HG03342 (cell line): ENCODE measurements at regions not wholly inside any gene's neighbourhood (a gene's known extent, or its start where the extent isn't known, plus 50 kb on each side); places are given as distances from the start of the nearest gene placed in this dataset.
"Not testable (repeated sequence)": the region's sequence is repeated elsewhere in the genome, so short reads cannot be mapped to it uniquely, and the experiment has no call there.

Experiments
- ATAC-seq: cut with Tn5 transposase; IDR thresholded peaks from one replicate; pipeline ENCODE4 v1.9.1; 2021; ENCODE audit warnings: mild to moderate bottlenecking, moderate library complexity; ENCODE audit not compliant: unreplicated experiment

DNA sequence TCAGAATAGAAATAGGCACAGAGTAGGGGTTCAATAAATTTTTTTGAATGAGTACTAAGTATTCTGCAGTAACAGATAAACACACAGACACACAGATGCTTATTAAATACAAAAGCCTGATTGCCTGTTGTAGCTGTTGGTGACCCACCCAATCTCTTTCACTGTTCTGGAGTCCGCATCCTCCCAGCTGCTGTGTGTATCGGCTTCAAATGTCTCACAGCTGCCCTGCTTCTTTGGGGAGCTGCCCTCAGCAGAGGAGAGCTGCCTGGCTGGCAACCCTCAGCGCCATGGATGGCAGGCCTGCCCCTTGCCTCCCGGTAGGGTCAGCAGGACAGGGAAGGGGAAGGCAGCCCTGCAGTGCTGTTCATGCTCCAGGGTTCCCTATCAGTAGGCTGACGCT lies 50.5 kb upstream of the PRNP start:
- no peak for ATAC-seq

DNA sequence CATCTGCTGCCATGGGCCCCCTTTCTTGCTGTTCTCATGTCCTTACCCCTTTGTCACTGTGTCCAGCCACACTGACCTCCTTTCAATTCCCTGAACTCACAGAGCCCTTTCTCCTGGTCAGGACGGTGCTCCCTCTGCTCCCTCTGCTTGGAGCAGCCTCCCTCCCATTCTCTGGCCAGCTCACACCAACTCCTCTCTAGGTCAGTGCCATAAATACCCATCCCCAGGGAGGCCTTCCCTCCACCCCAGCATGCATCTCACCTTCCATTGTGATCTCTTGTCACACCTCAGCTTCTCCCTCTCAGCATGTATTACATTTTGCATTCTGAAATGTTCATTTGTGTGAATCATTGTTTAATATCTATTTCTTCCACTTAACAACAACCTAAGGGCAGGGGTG lies 50.9 kb upstream of the PRNP start:
- no peak for ATAC-seq

DNA sequence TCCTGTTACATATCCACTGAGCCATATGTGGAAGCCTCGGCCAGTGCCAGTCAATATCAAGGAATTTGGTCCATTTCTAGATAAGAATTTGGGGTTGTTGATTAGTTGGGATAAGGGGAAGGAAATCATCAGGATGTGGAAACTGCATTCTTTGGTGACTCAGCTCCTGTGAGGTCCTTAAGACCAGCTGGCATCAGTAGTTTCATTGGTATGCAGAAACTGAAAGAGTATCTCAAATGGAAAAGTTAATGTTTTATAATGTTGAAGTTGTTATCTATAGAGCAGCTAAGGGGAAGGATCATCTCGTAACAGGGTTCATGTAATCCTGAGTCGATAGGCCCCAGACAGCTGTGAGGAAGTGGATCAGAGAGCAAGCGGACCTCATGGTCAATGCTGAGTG lies 52.5 kb upstream of the PRNP start:
- no peak for ATAC-seq

DNA sequence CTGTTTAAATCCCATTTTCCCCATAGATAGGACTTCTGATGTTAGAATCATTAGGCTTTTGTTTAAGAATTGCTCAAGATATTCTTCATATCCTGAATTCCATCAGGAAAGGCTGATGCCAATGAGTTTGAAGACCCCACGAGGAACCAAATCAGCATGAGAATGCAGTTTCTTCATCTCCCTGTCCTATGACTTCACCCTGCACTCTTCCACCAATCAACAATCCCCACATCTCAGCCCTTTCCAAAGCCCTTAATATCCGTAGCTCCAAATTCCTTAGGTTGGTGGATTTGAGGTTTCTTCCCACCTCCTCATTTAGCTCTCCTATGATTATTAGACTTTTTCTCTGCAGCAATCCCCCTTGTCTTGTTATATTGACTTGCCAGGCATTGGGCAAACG lies 52.9 kb upstream of the PRNP start:
- ATAC-seq = no peak

DNA sequence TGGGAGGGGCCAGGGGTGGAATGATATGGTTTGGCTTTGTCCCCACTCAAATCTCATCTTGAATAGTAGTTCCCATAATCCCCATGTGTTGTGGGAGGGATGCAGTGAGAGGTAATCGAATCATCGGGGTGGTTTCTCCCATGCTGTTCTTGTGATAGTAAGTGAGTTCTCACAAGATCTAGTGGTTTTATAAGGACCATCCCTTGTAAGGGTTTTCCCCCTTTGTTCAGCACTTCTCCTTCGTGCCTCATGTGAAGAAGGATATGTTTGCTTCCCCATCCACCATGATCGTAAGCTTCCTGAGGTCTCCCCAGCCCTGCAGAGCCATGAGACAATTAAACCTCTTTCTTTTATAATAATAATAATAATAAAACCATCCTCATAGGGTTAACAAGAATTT lies 53.4 kb upstream of the PRNP start:
- no peak for ATAC-seq

DNA sequence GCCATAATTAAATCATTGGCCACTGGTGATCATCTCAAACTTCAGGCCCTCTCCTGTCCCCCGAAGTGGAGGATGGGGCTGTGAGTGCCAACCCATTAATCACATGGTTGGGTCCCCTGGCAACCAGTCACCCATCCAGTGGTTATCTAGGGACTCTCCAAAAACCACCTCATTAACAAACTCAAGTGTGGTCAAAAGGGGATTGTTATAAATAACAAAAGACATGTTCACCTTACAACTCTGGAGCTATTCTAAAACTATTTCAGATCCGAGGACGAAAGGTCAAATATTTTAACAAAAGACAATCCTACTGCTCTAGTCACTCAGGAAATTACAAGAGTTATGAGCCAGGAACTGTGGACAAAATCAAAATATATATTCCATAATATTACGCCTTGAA lies 60.0 kb upstream of the PRNP start:
- no peak for ATAC-seq

DNA sequence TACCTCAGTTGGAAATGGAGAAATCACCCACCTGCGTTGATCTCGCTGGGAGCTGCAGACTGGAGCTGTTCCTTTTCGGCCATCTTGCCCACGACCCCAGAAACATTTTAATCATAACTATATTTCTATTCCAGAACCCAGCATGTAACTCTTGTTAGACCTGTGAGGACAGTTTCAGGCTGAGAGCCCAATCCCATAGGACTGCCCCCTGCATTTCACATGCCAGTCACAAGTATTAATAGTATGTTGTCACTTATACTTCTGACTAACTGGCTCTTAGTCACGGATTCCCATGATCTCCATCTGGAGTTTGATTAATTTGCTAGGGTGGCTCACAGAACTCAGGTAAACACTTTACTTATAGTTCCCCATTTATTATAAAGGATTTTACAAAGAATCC lies 60.6 kb upstream of the PRNP start:
- ATAC-seq = no peak

DNA sequence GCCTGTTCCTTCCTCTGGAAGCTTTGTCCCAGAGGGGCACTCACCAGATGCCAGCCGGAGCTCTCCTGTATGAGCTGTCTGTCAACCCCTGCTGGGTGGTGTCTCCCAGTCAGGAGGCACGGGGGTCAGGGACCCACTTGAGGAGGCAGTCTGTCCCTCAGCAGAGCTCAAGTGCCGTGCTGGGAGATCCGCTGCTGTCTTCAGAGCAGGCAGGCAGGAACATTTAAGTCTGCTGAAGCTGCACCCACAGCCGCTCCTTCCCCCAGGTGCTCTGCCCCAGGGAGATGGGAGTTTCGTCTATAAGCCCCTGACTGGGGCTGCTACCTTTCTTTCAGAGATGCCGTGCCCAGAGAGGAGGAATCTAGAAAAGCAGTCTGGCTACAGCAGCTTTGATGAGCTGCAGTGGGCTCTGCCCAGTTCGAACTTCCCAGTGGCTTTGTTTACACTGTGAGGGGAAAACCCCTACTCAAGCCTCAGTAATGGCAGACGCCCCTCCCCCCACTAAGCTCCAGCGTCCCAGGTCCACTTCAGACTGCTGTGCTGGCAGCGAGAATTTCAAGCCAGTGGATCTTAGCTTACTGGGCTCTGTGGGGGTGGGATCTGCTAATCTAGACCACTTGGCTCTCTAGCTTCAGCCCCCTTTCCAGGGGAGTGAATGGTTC lies 61.5 kb upstream of the PRNP start:
- ATAC-seq = not testable (repeated sequence)

DNA sequence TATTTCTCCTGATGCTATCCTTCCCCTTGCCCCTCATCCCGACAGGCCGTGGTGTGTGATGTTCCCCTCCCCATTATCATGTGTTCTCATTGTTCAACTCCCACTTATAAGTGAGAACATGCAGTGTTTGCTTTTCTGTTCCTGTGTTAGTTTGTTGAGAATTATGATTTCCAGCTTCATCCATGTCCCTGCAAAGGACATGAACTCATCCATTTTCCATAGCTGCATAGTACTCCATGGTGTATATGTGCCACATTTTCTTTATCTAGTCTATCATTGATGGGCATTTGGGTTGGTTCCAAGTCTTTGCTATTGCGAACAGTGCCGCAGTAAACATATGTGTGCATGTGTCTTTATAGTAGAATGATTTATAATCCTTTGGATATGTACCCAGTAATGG lies 67.1 kb upstream of the PRNP start:
- ATAC-seq = not testable (repeated sequence)

DNA sequence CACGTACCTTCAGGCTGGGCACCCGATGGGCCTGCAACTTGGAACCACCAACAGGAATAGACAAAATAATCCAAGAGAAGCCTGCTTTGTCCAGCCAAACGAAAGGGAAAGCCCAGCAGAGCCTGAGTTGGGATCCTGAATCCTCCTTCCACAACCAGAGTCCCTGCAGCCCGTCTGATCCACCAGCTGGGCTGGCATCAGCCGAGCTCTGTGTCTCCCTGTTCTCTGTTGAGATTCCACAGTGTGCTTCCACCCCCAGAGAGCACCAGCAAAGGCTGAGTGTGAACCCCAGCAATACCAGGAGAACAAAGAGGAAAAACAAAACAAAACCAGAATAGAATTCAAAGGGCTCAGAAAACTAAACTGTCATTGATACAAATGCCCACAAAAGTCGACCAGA lies 68.8 kb upstream of the PRNP start:
- ATAC-seq = no peak

DNA sequence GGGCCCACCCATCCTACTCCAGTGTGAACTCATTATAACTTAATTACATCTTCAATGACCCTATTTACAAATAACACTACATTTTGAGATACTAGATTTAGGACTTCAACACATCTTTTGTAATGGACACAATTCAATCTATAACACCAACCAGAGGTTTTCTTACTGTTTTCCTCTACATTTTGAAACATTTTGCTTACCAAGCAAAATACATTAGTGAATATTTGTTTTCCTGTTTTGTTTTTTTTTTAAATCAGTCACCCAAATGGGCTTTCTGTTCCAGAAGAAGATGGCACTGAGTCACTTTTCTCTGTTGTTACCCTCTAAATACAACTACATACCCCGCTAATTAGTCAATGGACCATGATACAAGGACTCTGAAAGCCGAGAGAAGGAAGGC lies 69.2 kb upstream of the PRNP start:
- no peak for ATAC-seq

DNA sequence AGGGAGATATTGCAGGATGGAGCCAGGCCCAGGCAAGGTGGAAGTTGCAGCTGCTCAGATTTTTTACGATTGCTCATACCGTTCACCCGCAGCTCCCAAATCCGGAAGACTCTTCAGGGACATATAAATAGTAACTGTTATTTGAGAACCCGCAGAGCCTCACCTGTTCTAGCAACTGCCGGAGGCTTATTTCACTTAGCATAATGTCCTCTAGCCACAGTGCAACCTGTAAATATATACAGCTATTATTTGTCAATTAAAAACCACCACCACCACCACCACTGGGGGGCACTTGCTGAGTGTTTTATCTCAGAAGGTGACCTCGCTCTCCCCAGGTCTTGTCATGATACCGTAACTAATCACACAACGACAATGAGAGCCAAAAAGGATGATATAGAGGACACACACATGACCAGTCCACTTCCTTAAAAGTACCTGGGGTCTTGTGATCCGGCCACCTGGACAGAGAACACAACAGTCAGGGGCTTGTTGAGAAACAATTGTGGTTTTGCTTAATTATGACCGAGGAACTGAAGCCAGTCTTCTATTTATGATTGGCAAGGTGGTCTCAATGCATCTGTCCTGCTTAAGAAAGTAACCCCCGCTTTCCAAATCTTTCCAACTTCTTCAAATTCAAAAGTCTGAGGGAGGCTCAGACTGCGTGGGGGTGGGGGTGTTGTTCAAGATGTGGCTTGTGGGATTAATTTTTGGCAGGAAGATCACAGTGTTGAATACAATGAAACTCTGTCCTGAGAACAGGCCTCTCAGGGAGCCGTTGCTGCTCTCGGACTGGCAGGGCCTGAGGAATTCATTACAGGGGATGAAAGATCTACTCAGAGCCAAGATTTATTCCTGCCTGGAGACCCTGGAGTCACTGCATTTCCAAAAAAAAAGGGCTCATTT lies 72.3 kb upstream of the PRNP start:
- no peak for ATAC-seq

DNA sequence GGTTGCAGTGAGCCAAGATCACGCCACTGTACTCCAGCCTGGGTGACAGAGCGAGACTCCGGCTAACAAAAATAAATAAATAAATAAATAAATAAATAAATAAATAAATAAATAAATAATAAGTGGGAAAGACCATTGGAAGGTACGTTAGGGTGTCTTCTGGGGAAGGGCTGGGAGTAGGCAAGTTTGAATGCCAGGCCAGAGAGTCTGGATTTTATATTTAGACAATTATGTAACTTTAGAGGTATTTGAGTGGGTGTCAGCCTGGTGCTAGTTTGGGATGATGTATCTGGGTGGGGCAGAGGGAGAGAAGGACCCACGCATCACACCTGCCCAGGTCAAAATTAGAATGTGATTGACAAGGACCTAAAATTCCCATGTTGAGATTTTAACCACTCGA lies 73.1 kb upstream of the PRNP start:
- ATAC-seq = no peak

DNA sequence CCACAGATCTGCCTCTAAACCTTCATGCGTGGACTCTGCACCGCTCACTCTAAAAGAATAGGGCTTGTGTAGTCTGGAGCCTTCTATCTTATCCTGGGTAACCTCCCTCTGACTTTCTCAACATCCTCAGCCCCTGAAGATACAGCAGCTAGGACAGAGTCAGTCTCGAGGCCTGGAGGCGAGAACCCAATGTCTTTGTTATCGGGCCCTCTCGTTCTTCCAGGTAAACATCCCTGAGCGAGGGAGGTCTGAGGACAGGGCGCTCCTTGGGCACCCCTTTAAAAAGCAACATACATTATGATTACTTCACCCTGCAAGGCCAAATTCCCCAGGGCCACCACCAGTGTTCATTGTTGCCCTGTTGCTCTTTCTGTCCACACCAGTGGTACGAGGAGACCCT lies 75.4 kb upstream of the PRNP start:
- ATAC-seq = no peak

DNA sequence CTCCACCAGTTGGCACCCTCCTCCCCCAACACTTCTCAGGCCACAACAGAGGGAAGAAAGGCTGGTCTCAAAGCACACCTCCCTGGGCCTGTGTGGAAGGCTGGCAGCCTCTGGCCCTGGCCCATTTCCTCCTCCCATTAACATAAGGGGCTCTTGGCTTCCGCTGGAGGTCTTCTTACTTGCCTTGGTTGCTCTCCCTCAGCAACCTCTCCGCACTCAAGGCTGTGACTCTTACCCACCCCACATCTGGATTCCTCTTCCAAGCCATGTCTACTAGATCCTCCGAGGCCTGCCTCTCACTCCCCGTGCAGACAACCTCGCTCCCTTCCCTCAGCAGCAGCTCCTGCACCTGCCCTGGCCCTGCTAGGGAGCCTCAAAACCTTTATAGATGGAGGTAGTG lies 76.7 kb upstream of the PRNP start:
- no peak for ATAC-seq

DNA sequence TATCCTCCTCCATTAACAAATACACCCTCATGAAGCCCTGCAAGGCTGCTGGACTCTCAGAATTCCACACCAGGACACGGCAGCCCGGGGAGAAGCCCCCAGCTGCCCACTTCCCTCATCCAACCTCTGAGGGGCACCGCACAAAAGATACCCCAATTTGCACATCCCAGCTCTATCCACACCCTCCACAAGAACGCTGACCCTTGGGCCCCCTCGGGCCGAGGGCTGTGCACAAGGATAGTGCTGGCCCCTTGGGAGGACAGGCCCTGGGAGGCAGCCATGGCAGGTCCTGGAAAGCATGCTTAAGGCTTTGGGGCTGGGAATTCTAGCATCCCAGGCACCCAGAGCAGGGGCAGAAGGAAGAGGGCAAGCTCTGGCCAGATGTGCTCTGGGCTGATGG lies 77.4 kb upstream of the PRNP start:
- ATAC-seq = no peak

DNA sequence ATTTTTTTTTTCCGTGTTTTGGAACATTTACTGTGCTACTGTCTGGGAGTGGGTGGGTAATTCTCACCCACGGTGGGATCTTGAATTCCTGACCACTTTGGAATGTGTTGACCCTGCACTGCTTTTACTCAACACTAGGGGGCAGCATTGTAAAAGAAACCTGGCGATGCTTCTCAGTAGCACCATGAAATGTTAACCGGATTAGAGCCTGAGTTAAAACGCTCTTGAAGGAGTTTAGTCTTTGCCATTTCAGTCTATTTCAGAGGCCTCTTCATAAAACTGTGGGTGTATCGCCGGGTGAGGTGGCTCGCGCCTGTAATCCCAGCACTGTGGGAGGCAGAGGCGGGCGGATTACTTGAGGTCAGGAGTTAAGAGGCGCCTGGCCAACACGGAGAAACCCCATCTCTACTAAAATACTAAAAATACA lies 79.0 kb upstream of the PRNP start:
- peak; percentile 64 for ATAC-seq

DNA sequence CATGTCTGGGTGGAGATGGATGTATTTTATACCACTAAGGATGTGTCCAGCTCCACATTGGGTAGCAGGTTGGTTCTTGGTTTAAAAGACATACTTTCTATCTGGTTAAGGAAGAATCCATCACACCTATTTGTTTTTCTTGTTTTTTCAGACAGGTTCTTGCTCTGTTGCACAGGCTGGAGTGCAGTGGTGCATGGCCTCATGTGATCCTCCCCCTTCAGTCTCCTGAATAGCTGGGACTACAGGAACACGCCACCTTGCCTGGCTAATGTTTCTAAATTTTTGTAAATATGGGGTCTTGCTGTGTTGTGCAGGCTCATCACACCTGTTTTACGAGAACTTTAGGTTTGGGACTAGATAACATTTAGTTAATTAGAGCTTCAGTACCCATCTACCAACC lies 80.2 kb upstream of the PRNP start:
- no peak for ATAC-seq

DNA sequence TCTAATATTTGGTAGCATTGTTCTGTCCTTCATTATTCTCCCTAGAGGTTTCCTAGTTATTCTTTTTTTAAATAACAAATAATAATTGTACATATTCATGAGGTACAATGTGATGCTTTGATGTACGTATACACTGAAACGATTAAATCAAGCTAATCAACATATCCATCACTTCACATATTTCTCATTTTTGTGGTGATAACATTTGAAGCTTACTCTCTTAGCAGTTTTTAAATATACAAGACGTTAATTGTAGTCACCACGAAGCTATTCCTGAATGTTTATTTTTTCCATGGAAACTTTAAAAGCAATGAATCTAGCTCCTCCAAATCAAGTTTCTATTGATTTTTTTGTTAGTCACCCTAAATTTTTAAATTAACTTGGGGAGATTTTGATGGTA lies 81.1 kb upstream of the PRNP start:
- no peak for ATAC-seq

DNA sequence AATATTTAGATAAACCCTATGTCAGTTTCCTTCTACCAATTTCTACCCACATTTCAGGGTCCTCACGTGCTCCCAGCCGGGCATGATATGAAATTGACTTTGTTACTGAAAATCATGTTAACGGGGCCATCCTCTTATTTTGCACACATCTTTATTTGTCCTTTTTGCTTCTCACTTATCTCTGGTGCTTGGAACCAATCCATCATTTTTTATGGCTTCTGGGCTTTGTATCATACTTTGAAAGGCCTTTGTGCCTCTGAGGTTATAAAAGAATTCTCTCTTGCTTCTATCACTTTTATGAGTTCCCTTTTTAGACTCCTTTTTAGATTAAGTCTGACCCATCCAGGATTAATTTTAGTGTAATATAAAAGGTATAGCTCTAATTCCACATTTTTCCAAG lies 81.7 kb upstream of the PRNP start:
- no peak for ATAC-seq

DNA sequence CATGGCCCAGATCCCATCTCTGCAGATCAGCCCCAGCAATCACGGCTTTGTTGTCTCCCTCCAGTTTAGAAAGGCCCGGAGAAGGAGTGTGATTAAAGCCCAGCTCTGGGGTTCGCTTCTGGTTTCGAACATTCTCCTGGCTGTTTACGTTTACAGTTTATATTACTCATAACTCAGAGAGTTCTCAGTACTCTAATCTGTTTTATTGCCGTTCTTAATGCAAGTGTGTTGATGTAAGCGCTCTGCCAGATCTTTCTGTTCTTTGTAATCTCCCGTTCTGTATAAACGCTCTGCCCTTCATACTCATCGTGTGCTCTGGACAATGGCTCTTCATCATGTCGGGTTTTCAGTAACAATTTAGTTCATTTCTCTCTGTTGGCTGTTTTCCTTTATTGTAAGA lies 82.5 kb upstream of the PRNP start:
- no peak for ATAC-seq

DNA sequence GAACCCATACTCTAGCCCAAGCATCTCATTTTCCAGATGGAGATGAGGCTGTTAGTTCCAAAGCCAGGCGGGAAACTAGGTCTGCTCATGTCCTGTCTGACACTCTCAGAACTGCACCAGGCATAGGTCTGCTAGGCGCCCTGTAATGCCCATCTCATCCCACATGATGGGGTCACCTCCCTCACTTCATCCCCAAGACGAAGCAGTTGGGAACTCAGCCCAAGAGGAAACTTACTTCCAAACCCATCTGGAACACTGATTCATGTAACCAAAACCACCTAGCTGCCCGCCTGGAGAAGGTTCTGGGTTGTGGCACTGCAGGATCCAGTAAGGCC lies 84.0 kb upstream of the PRNP start:
- ATAC-seq = no peak
